GM12872 (cell line): ENCODE measurements at regions not wholly inside any gene's neighbourhood (a gene's known extent, or its start where the extent isn't known, plus 50 kb on each side); places are given as distances from the start of the nearest gene placed in this dataset.

Source experiments
- TF ChIP-seq, protein P1 (sequence below): IDR thresholded peaks from 3 replicates; pipeline ENCODE4 v1.5.1; 2011; ENCODE audit warnings: low read depth, mild to moderate bottlenecking, low read length, moderate library complexity; ENCODE audit not compliant: insufficient read depth

DNA sequence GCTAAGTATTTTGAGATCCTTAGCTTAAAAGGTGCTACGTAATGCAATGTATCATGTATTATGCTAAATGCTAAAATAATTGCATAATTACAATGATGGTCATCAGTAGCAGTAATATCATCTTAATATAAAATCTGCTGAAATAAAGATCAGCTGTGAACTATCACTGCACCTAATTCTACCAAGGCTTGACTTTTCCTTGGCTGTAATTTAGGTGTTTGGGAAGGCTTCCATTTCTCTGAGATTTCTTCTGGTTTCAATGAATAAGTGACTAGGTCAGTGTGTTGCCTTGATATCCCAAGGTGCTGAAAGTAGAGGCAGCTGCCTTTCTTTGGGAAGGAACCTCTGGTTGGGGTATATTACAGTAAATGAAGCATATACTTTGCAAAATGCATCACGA lies 376.1 kb downstream of the STK39 start:
- TF ChIP-seq, protein P1, sequence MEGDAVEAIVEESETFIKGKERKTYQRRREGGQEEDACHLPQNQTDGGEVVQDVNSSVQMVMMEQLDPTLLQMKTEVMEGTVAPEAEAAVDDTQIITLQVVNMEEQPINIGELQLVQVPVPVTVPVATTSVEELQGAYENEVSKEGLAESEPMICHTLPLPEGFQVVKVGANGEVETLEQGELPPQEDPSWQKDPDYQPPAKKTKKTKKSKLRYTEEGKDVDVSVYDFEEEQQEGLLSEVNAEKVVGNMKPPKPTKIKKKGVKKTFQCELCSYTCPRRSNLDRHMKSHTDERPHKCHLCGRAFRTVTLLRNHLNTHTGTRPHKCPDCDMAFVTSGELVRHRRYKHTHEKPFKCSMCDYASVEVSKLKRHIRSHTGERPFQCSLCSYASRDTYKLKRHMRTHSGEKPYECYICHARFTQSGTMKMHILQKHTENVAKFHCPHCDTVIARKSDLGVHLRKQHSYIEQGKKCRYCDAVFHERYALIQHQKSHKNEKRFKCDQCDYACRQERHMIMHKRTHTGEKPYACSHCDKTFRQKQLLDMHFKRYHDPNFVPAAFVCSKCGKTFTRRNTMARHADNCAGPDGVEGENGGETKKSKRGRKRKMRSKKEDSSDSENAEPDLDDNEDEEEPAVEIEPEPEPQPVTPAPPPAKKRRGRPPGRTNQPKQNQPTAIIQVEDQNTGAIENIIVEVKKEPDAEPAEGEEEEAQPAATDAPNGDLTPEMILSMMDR, result no peak

DNA sequence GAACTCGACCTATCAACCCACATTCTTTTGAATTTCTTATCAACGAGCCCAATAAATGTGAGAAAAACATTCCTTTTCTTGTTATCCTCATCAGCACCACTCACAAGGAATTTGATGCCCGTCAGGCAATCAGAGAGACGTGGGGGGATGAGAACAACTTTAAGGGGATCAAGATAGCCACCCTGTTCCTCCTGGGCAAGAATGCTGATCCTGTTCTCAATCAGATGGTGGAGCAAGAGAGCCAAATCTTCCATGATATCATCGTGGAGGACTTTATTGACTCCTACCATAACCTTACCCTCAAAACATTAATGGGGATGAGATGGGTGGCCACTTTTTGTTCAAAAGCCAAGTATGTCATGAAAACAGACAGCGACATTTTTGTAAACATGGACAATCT lies 378.2 kb downstream of the STK39 start:
- TF ChIP-seq, protein P1, result no peak

DNA sequence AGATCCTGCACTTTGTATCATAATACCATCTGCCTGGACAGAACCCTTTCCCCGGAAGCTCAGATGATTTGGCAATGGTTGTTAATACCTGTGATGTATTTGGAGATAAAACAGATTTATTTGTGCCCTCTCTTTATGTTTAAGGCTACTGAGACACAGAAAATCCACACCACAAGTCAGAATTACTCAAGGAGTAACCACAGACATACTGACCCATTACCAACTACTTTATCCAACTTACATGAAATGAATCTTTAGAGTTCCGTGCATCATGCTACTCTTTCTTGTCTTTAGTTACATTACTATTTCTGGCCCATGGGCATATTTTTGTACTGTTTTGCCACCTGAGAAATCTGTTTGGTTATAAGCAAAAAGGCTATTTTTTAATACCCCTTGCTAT lies 384.0 kb downstream of the STK39 start:
- TF ChIP-seq, protein P1, result no peak

DNA sequence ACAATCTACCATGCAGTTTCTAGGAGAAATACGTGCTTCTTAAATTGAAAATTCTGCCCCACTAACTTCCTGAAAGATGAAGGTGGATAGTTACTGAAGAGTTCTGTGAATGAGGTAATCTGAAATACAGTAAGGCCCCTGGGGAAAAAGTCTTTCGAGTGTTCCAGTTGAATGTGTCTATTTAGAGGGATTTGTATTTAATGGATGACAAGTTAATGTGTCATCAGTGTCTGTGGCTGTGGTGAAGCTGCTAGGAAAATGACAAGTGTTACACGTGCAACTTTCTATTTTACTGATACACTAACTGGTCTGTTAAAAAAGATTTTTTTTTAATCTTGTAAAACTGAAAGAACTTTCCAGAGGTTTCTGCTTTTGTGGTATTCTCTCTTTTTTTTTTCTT lies 384.6 kb downstream of the STK39 start:
- TF ChIP-seq, protein P1, result no peak

DNA sequence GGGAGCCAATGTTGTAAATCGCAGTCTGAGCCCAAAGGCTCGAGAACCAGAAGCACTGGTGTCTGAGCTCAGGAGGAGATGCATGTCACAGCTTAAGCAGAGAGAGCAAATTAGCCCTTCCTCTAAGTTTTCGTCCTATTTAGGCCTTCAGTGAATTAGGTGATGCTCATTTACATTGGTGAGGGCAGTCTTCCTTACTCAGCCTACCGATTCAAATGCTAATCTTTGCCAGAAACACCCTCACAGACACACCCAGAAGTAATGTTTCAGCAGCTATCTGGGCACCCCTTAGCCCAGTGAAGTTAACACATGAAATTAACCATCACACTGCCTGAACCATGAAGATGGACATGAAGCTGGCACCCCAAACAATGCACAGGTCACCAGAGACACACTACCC lies 385.1 kb downstream of the STK39 start:
- TF ChIP-seq, protein P1, result no peak

DNA sequence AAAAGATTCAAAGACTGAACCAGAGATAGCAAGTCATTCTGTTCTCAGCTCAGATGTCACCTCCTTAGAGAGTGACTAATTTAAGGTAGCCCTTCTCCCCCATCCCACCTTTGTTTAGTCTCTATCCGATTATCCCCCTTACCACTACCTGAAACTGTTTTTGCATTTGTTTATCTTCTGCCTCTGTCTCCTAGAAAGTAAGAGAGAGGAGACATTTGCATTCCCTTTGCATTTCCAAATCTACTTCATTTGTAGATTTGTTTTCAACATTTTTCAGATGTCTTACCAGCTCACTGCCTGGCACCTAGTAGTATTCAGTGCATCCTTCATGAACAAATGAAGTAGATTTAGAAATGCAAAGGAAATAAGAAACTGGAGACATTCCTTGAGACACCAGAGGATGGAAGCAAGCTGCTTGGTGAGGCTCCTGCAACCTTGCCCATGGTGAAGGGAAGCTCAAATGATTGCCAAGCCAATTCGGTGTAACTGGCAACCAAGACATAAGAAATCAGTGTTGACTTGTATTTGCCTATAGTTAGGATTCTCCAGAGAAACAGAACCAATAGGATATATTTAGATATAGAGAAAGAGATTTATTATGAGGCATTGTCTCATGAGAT lies 385.7 kb downstream of the STK39 start:
- TF ChIP-seq, protein P1, result no peak

DNA sequence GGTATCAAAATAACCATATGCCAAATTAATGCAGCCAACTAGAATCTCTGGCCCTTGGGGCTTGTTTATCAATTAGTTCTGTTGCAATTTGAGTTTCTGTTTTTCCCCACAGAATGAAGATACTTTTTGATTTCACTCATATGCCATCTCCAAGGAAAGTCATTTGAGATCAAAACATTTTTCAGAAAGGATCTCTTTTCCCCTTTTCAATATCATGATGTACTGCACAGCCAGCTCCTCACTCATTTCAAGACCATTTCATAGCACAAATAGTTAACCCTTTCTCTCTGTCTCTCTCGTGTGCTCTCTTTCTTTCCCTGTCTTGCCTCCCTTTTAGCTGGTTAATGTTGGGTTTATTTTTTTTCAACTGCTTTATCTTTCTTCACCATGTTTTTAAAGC lies 387.3 kb downstream of the STK39 start:
- TF ChIP-seq, protein P1, result no peak
